WERI-Rb-1 (cell line): ENCODE measurements at regions not wholly inside any gene's neighbourhood (a gene's known extent, or its start where the extent isn't known, plus 50 kb on each side); places are given as distances from the start of the nearest gene placed in this dataset.
"Not testable (repeated sequence)": the region's sequence is repeated elsewhere in the genome, so short reads cannot be mapped to it uniquely, and the experiment has no call there.

Experiments
- DNase-seq: peaks from one replicate; pipeline ENCODE4 v3.0.0-alpha.2; 2020
- H3K27ac ChIP-seq: fragments of 250-450 bp; sonication (Bioruptor Pico); 2 replicates; pipeline ENCODE4 v1.5.1; 2020; ENCODE audit warnings: mild to moderate bottlenecking, moderate library complexity
- H3K27me3 ChIP-seq: fragments of 250-450 bp; sonication (Bioruptor Pico); 2 replicates; pipeline ENCODE4 v1.5.1; 2021; ENCODE audit warnings: mild to moderate bottlenecking, low read depth, moderate library complexity; ENCODE audit not compliant: insufficient read depth, severe bottlenecking
- H3K36me3 ChIP-seq: fragments of 250-450 bp; sonication (Bioruptor Pico); 2 replicates; pipeline ENCODE4 v1.5.1; 2020; ENCODE audit warnings: mild to moderate bottlenecking, moderate library complexity
- H3K4me3 ChIP-seq: 2 replicates; pipeline ENCODE4 v1.5.1; 2011; ENCODE audit warnings: low read depth, mild to moderate bottlenecking, control low read depth, low read length
- H3K9me3 ChIP-seq: fragments of 250-450 bp; sonication (Bioruptor Pico); 2 replicates; pipeline ENCODE4 v1.5.1; 2021; ENCODE audit warnings: mild to moderate bottlenecking, moderate library complexity; ENCODE audit not compliant: severe bottlenecking
- CTCF ChIP-seq: IDR thresholded peaks from 2 replicates; pipeline ENCODE4 v1.5.1; 2011; ENCODE audit warnings: low read depth, mild to moderate bottlenecking, control low read depth, inconsistent platforms, low read length

GRCh38 chr5:44542470-44542869 is 153.2 kb upstream of the FGF10 start:
- Histone ChIP-seq H3K4me3 (no peak overlapping the region), H3K36me3 (no peaks in the 10 kb centered on the region), H3K27me3 (no peaks in the 10 kb centered on the region), H3K27ac (no peak overlapping the region), H3K9me3 (no peaks in the 10 kb centered on the region)
- DNase-seq: no peak
- TF ChIP-seq CTCF: no peak

GRCh38 chr5:44539602-44539919 is 150.3 kb upstream of the FGF10 start:
- no peak for TF ChIP-seq CTCF
- DNase-seq: no peak
- H3K27ac ChIP-seq: no peak overlapping the region
- H3K9me3 ChIP-seq: no peaks in the 10 kb centered on the region
- no peaks in the 10 kb centered on the region for H3K36me3 ChIP-seq
- H3K27me3 ChIP-seq: no peaks in the 10 kb centered on the region
- H3K4me3 ChIP-seq: no peak overlapping the region

GRCh38 chr5:44538797-44539601 is 149.8 kb upstream of the FGF10 start:
- Histone ChIP-seq H3K27me3 (no peaks in the 10 kb centered on the region), H3K4me3 (no peak overlapping the region), H3K36me3 (no peaks in the 10 kb centered on the region), H3K9me3 (no peaks in the 10 kb centered on the region), H3K27ac (no peak overlapping the region)
- DNase-seq: no peak
- no peak for TF ChIP-seq CTCF

- H3K27me3 ChIP-seq: no peaks in the 10 kb centered on the region
- DNase-seq: peak; percentile 50
Measured at GRCh38 chr5:44536650-44537260, 147.5 kb upstream of the FGF10 start.

GRCh38 chr5:44535621-44536020 is 146.4 kb upstream of the FGF10 start:
- no peaks in the 10 kb centered on the region for H3K27me3 ChIP-seq
- H3K9me3 ChIP-seq: no peaks in the 10 kb centered on the region
- no peak overlapping the region for H3K27ac ChIP-seq
- no peak for TF ChIP-seq CTCF
- H3K4me3 ChIP-seq: no peak overlapping the region
- no peaks in the 10 kb centered on the region for H3K36me3 ChIP-seq
- DNase-seq: no peak

More at GRCh38 chr5:44536650-44537260, 147.5 kb upstream of the FGF10 start:
- H3K36me3 ChIP-seq: no peaks in the 10 kb centered on the region
- H3K27ac ChIP-seq: no peak overlapping the region
- TF ChIP-seq CTCF: peak; percentile 52
- no peaks in the 10 kb centered on the region for H3K9me3 ChIP-seq
- H3K4me3 ChIP-seq: no peak overlapping the region

GRCh38 chr5:44532981-44533380 is 143.8 kb upstream of the FGF10 start:
- DNase-seq: no peak
- no peaks in the 10 kb centered on the region for H3K9me3 ChIP-seq

GRCh38 chr5:44531756-44532155 is 142.5 kb upstream of the FGF10 start:
- H3K4me3 ChIP-seq, H3K9me3 ChIP-seq, H3K27me3 ChIP-seq, DNase-seq, H3K36me3 ChIP-seq, H3K27ac ChIP-seq: not testable (repeated sequence)

More at GRCh38 chr5:44532981-44533380, 143.8 kb upstream of the FGF10 start:
- H3K27me3 ChIP-seq: no peaks in the 10 kb centered on the region
- TF ChIP-seq CTCF: no peak
- H3K27ac ChIP-seq: no peak overlapping the region
- no peaks in the 10 kb centered on the region for H3K36me3 ChIP-seq
- H3K4me3 ChIP-seq: no peak overlapping the region

GRCh38 chr5:44530783-44531182 is 141.6 kb upstream of the FGF10 start:
- not testable (repeated sequence) for DNase-seq, H3K4me3 ChIP-seq

More at GRCh38 chr5:44530783-44531182, 141.6 kb upstream of the FGF10 start:
- not testable (repeated sequence) for H3K36me3 ChIP-seq, H3K27ac ChIP-seq, H3K9me3 ChIP-seq, H3K27me3 ChIP-seq
